ENCODE measurements at regions not wholly inside any gene's neighbourhood (a gene's known extent, or its start where the extent isn't known, plus 50 kb on each side); places are given as distances from the start of the nearest gene placed in this dataset.
"Not testable (repeated sequence)": the region's sequence is repeated elsewhere in the genome, so short reads cannot be mapped to it uniquely, and the experiment has no call there.

DNA sequence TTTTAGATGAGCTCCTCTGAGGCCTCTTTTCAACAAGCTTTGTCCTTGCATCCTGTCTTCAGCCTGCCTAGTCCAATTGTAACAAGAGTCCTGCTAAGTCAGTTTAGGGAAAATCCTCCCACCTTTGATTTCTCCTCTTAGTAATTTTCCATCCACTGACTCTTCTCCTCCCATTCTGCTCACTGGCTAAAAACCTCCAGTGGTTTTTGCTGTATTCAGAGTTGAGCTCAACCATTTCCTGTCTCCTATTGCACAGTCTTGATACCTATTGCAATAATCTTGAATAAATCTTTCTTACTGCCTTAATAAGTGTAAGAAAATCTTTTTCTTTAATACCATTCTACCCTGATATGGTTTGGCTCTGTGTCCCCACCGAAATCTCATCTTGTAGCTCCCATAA is 117.8 kb upstream of the ENPP6 start:
- DNase-seq (ENCODE audit: low read depth in 2 of 2), result no peak

GRCh38 chr4:184333446-184333845 is 115.8 kb upstream of the ENPP6 start:
- DNase-seq (ENCODE audit: low read depth in 2 of 2), result not testable (repeated sequence)

GRCh38 chr4:184331268-184331995 is 113.8 kb upstream of the ENPP6 start:
- no peak for DNase-seq (ENCODE audit: low read depth in 2 of 2)

- DNase-seq (ENCODE audit: low read depth in 2 of 2), result not testable (repeated sequence)
These were observed 112.9 kb upstream of the ENPP6 start for GRCh38 chr4:184330517-184331094.

GRCh38 chr4:184329659-184330400 is 112.2 kb upstream of the ENPP6 start:
- DNase-seq (ENCODE audit: low read depth in 2 of 2), result no peak

- DNase-seq (ENCODE audit: low read depth in 2 of 2), result no peak
These were observed 111.6 kb upstream of the ENPP6 start for GRCh38 chr4:184329235-184329634.

DNA sequence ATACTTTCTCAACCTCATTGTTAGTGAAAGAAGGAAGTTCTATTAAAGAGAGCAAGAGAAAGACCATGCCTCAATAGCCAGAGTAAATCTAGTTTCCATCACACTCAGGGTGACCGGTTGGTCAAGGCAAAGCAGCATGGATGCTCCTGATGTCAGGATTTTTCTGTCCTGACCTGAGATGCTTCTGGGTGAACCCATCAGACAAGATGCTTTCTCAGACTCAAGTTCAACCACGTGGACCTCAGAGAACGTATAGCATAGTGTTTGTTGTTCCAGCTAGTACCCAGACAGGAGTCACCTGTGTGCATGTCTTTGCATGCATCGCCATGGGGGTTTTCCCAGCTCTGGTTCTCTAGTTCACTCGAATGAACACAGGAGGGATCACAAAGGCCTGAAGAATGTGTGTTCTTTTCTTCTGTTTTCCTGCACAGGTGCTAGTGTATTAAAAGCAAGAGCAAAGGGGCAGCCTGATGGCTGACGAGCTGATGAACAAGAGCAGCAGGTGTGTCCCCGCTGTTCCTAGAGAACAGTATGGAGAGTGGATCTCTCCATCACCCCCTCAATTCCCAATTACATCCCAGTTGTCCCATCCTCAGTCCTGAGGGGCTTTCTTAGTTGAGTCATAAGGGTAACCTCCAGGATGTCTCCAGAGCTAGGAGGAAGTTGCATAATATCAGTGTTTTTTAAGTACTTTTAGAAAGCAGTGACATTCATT is 110.5 kb upstream of the ENPP6 start:
- DNase-seq (ENCODE audit: low read depth in 2 of 2), result no peak

GRCh38 chr4:184324939-184325477 is 107.3 kb upstream of the ENPP6 start:
- DNase-seq (ENCODE audit: low read depth in 2 of 2), result no peak

GRCh38 chr4:184322328-184323025 is 104.8 kb upstream of the ENPP6 start:
- DNase-seq (ENCODE audit: low read depth in 2 of 2), result no peak

DNA sequence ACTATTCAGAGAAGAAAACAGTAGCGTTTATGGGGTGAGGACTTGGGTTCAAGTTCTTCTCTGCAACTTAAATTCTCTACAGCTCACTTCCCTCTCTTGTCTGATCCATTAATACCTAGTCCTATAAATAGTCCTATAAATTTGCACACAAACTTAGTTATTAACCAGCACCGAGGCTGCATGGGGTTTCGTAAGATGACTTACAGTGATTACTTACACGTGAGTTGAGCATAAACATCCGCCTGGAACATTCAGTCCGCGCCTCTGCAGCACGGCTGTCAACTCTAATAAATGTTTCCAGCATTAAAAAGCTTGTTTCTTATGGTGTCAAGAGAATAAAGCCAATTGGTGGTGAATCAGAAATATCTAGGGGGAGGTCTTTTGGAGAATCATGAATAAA is 103.0 kb upstream of the ENPP6 start:
- no peak for DNase-seq (ENCODE audit: low read depth in 2 of 2)

- no peak for DNase-seq (ENCODE audit: low read depth in 2 of 2)
These were observed 101.2 kb upstream of the ENPP6 start for GRCh38 chr4:184318852-184319251.

DNA sequence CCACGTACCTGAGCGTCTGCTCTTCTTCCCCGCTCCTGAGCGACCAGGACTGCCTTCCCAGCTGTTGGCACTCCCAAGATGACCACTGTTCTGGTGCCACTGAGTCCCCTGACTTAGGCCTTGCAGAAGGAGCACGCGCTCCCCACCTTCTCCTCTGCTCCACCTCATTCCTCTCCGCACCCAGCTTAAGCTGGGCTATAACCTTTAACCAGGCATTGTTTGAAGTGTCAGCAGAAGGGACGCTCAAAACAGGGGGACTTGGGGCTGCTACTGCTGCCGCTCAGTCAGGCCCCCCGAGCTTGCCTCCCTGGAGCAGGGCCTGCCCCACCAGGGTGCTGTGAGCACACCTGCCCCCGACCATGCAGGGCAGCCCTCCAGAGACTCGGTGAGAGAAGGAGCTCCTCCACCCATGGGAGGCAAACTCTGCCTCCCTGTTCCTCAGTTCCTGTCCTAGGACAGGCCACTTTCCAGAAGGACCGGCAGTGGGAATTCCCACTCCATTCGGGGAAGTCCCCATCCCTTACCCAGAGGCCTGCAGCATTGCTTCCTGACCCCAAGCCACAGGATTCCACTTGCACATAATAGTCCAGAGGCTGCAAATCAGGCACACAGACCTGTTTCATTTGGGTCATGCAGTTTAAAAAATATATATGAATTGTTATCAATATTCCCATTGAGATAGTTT is 99.7 kb upstream of the ENPP6 start:
- no peak for DNase-seq (ENCODE audit: low read depth in 2 of 2)

DNA sequence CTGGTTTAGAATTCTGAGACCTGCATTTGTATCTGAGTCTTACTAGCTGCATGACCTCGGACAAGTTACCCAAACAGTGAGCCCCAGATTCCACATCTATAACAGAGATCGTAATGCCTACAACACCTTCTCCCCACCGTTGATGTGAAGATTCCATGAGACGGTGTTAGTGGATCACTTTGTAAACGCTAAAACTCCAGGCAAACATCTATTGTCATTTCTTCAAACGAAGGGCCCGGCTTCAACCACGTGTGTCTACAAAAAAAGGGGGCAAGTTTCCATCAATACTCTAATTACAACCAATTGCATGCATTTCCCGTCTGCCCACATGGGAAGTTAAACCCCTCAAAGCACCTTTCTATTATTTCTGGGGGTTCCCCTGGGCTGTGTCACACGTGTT is 99.1 kb upstream of the ENPP6 start:
- DNase-seq (ENCODE audit: low read depth in 2 of 2), result no peak

DNA sequence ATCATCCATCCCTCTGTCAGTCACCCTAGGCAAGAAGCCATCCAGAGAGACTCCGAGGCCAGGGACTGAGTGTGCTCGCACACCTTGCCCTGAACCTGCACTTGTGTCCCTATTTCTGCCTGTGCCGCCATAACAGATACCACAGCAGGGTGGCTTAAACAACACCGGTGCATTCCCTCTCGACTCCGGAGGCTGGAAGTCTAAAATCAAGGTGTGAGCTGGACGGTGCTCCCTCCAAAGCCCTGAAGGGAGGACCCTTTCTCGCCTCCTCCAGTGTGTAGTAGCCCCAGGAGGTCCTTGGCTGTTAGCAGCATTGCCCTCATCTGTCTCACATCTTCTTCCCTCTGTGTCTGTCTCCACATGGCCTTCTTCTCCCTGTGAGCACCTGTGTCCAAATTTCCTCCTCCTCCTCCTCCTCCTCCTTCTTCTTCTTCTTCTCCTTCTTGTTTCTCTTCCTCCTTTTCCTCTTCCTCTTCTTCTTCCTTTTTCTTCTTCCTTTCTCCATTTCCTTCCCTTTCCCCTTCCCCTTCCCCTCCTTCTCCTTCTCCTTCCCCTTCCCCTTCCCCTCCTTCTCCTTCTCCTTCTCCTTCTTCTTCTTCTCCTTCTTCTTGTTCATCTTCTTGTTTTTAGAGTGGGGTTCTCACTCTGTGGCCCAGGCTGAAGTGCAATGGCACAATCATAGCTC is 98.1 kb upstream of the ENPP6 start:
- no peak for DNase-seq (ENCODE audit: low read depth in 2 of 2)

DNA sequence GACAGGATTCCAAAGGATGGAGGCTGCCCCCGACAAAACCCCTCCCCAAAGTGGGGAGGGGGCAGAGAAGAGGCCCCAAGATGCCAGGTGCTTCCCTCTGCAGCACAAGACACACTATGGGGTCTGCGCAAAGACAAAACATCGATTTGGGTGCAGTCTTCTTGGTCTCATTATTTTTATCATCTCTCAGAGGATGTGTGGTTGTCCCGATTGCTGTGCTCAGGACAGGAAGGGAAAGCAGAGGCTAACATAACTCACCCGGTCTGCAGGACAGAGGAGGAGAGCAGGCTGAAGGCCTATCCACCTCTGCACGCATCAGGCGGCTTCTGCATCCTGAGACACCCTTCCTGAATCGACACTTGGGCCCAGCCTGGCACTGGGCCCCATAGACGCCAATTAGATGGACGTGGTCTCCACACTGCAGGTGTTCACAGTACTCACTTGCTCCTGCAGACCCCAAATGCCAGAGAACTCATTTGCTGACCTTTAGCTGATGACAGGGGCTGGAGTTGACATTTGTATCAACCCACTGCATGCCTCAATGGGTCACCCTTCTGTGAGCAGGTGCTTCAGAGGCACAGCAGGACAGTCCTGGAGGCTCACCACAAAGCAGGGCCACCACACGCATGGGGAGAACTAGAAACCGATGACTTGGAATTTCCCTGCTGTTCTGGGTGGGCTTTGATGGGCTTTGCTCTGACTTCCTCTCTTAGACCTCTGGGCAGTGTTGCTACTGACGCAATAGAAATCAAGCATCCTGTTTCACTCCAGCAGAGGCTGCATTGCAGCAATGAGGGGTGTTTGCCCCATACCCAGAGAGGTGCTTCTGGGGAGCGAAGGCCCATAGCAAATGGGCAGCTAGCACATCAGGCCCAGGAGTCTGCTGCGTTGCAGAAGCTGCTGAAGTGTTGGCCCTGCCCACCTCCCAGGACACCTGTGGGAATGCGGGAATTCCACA is 96.3 kb upstream of the ENPP6 start:
- DNase-seq (ENCODE audit: low read depth in 2 of 2), result no peak

GRCh38 chr4:184313058-184313581 is 95.4 kb upstream of the ENPP6 start:
- no peak for DNase-seq (ENCODE audit: low read depth in 2 of 2)

DNA sequence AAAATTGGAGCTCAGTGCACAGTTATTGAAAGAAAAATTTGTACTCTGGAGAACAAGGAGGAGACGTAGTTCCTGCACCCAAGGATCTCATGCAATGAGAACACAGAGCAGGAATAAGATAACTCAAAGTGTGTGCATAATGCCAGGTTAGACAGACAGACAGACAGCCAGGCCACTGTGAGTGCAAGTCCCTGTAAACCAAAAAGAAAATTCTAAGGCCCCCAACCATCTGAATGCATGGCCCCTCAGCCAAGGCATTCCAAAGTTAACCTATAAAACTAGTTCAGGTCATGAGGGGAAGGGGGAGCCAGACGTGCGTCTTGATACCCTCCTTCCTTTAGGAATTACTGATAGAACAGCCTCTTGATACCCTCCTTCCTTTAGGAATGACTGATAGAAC is 94.5 kb upstream of the ENPP6 start:
- no peak for DNase-seq (ENCODE audit: low read depth in 2 of 2)

GRCh38 chr4:184310881-184311709 is 93.4 kb upstream of the ENPP6 start:
- DNase-seq (ENCODE audit: low read depth in 2 of 2), result no peak
